Subcutaneous abdominal adipose tissue (tissue), 5 donors: ENCODE measurements at regions not wholly inside any gene's neighbourhood (a gene's known extent, or its start where the extent isn't known, plus 50 kb on each side); places are given as distances from the start of the nearest gene placed in this dataset.
"Not testable (repeated sequence)": the region's sequence is repeated elsewhere in the genome, so short reads cannot be mapped to it uniquely, and the experiment has no call there.

ENCODE experiments used
- H3K27ac ChIP-seq: one replicate; pipeline ENCODE4 v1.7.0; 2013; ENCODE audit warnings: low read depth, mild to moderate bottlenecking, inconsistent platforms, low read length, moderate library complexity
- H3K27me3 ChIP-seq, 5 donors: one replicate each; pipeline ENCODE4 v1.7.0; 2013; ENCODE audit warnings: low read length in 5 of 5, inconsistent platforms in 1 of 5; ENCODE audit not compliant: control insufficient read depth in 5 of 5, insufficient read depth in 4 of 5
- H3K36me3 ChIP-seq, 5 donors: one replicate each; pipeline ENCODE4 v1.7.0; 2013; ENCODE audit warnings: low read length in 5 of 5; ENCODE audit not compliant: control insufficient read depth in 5 of 5, insufficient read depth in 5 of 5
- H3K4me1 ChIP-seq, 5 donors: one replicate each; pipeline ENCODE4 v1.7.0; 2013; ENCODE audit warnings: low read length in 5 of 5, mild to moderate bottlenecking in 3 of 5, moderate library complexity in 1 of 5; ENCODE audit not compliant: control insufficient read depth in 5 of 5, insufficient read depth in 5 of 5
- H3K4me3 ChIP-seq, 5 donors: one replicate each; pipeline ENCODE4 v1.7.0; 2013; ENCODE audit warnings: low read length in 5 of 5, low read depth in 1 of 5
- H3K9ac ChIP-seq, 5 donors: one replicate each; pipeline ENCODE4 v1.7.0; 2013; ENCODE audit warnings: low read length in 5 of 5, mild to moderate bottlenecking in 4 of 5, moderate library complexity in 3 of 5
- H3K9me3 ChIP-seq, 5 donors: one replicate each; pipeline ENCODE4 v1.7.0; 2013; ENCODE audit warnings: low read length in 5 of 5; ENCODE audit not compliant: control insufficient read depth in 5 of 5
- donor health status: healthy.
- donor health status: healthy.
- donor health status: healthy.
- donor health status: healthy.
- donor health status: healthy.

DNA sequence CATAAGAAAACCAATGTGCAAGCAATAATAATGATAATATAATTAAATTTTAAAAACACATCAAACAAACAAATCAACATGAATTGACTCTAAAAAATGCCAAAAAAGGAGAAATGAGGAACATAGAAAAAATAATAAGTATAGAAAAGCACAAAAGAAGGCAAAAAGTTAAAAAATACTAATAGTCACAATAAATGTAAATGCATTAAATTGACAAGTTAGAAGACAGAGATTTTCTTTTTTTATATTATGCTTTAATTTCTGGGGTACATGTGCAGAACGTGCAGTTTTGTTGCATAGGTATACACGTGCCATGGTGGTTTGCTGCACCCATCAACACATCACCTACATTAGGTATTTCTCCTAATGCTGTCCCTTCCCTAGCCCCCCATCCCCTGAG is 767.0 kb downstream of the ADCYAP1 start:
- H3K4me3 ChIP-seq, H3K4me1 ChIP-seq, H3K9ac ChIP-seq, H3K36me3 ChIP-seq, H3K27ac ChIP-seq, H3K27me3 ChIP-seq, H3K9me3 ChIP-seq: not testable (repeated sequence)

GRCh38 chr18:1676387-1676786 is 771.7 kb downstream of the ADCYAP1 start:
- Histone ChIP-seq H3K4me1 (no peaks in the 10 kb centered on the region), H3K4me3 (no peak overlapping the region), H3K27me3 (no peaks in the 10 kb centered on the region), H3K36me3 (no peaks in the 10 kb centered on the region), H3K27ac (no peak overlapping the region), H3K9ac (no peak overlapping the region), H3K9me3 (peaks cover 0 to 5% (median 2%) of the 10 kb centered on the region in 5 donors)

- Histone ChIP-seq H3K9me3 (no peaks in the 10 kb centered on the region), H3K36me3 (no peaks in the 10 kb centered on the region), H3K4me3 (no peak overlapping the region), H3K4me1 (no peaks in the 10 kb centered on the region), H3K27ac (no peak overlapping the region), H3K27me3 (no peaks in the 10 kb centered on the region), H3K9ac (no peak overlapping the region)
Observed at GRCh38 chr18:1680108-1680507, 775.4 kb downstream of the ADCYAP1 start.

DNA sequence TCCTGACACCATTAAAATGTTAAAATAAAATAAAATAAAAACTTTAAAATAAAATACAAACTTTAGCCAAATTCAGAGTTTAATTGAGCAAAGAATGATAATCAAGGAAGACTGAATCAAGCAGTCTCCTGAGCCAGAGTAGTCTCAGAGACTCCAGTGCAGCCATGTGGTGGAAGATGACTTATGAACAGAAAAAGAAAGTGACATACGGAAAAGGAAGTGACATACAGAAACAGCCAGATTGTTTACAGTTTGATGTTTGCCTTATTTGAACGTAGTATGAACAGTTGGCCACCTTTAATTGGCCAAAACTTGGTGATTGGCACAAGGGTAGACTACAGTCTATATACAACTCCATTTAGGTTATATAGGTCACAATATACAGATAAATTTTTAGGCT is 787.2 kb downstream of the ADCYAP1 start:
- Histone ChIP-seq H3K9ac (no peak overlapping the region), H3K9me3 (no peaks in the 10 kb centered on the region), H3K36me3 (no peaks in the 10 kb centered on the region), H3K27me3 (no peaks in the 10 kb centered on the region), H3K4me1 (no peaks in the 10 kb centered on the region), H3K27ac (no peak overlapping the region), H3K4me3 (no peak overlapping the region)

DNA sequence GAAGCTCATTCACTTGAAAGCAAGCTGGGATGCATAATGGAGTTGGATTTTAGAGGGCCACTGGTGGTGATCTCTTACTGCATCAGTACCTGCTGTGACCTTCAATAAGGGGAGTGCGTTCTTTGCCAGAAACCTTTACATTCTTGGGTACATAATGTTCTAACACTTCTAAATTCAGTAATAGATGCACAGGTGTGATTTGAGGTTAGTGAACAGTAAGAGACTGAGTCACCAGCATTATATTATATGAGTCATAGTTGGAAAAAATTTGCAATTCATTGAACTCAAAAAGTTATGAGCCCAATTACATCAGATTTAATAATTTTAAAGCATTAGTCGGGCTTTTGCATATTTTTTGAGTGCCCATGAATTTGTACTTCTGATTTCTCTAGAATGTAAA is 803.3 kb downstream of the ADCYAP1 start:
- H3K4me1 ChIP-seq = no peaks in the 10 kb centered on the region
- no peak overlapping the region for H3K9ac ChIP-seq
- peaks cover 0 to 2% (median 0%) of the 10 kb centered on the region in 5 donors for H3K9me3 ChIP-seq
- no peaks in the 10 kb centered on the region for H3K36me3 ChIP-seq
- H3K27ac ChIP-seq = no peak overlapping the region
- no peak overlapping the region for H3K4me3 ChIP-seq
- no peaks in the 10 kb centered on the region for H3K27me3 ChIP-seq

DNA sequence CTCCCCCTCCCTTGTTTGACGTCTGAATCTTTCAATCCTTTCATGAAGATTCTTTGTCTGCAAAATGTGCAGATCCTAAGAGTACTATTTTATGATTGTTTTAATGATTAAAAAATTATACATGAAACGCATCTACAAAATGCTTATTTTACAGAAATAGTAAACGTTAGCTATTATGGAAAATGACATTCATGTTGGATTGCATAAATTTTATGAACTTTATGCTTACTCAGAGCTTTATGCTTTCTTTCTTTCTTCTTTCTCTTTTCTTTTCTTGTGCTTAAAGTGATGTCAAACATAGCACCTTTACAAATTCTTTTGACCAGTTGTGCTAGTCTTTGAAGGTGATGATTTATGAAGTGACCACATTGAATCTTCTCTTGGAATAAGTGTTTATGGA is 805.4 kb downstream of the ADCYAP1 start:
- Histone ChIP-seq H3K27me3 (no peaks in the 10 kb centered on the region), H3K9ac (no peak overlapping the region), H3K4me3 (no peak overlapping the region), H3K27ac (no peak overlapping the region), H3K36me3 (no peaks in the 10 kb centered on the region), H3K9me3 (no peaks in the 10 kb centered on the region), H3K4me1 (no peaks in the 10 kb centered on the region)

DNA sequence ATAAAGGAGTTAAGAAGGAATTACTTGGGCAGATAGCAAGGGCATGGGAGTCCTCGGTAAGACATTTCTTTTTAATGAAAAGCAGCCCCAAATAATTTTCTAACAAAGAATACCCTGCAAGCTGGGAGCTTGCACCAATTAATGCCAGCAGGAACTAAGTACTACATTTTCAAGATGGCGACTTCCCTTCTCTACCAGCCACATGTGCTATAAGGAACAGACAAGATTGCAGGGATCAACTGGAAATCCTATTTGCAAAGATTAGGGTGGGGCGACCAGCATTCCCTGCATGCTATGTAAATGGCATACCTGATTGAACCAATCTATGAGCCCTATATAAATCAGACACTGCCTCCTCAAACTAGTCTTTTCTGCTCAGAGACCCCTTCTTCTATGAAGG is 827.5 kb downstream of the ADCYAP1 start:
- H3K9me3 ChIP-seq = no peaks in the 10 kb centered on the region
- no peak overlapping the region for H3K4me3 ChIP-seq
- no peak overlapping the region for H3K27ac ChIP-seq
- H3K36me3 ChIP-seq = no peaks in the 10 kb centered on the region
- no peaks in the 10 kb centered on the region for H3K27me3 ChIP-seq
- H3K9ac ChIP-seq = no peak overlapping the region
- H3K4me1 ChIP-seq = no peaks in the 10 kb centered on the region

DNA sequence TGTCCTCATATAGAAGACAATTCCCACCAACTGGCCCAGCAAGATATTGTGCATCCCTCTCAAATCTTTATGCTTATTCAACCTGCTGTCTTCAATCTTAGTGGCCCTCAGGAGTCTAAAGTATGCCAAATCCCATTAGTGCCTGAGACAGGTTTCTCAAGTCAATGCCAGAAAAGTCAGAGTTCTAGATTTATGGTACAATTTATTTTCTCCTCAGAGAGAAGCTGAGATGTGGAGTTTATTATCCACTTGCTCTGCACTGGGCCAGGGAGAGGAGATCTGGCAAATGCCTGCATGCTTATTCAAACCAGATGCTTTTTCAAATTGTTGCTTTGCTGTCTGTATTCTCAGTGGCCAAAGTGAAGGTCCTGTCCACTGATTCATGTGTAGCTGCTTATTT is 825.2 kb downstream of the METTL4 start:
- Histone ChIP-seq H3K36me3 (no peaks in the 10 kb centered on the region), H3K27ac (no peak overlapping the region), H3K4me3 (no peak overlapping the region), H3K27me3 (no peaks in the 10 kb centered on the region), H3K9me3 (no peaks in the 10 kb centered on the region), H3K9ac (no peak overlapping the region), H3K4me1 (no peaks in the 10 kb centered on the region)

GRCh38 chr18:1751249-1751648 is 820.1 kb downstream of the METTL4 start:
- no peak overlapping the region for H3K4me3 ChIP-seq
- no peaks in the 10 kb centered on the region for H3K27me3 ChIP-seq
- H3K36me3 ChIP-seq = no peaks in the 10 kb centered on the region
- H3K4me1 ChIP-seq = no peaks in the 10 kb centered on the region
- no peak overlapping the region for H3K9ac ChIP-seq
- no peaks in the 10 kb centered on the region for H3K9me3 ChIP-seq
- H3K27ac ChIP-seq = no peak overlapping the region

DNA sequence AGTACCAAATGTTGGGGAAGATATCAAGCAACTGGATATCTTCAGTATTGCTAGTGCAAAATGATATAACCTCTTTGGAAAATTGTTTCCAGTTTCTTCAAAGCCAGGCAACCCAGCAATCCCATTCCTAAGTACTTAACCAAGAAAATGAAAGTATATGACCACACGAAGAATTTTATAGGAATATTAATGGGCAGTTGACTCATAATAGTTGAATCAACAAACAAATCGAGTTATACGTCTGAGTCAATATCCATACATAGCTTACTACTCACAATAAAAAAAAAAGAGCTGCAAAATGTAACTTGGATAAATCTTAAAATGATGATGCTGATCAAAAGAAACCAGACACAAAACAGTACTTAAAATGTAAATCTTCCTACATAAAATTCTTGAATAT is 810.4 kb downstream of the METTL4 start:
- Histone ChIP-seq H3K9me3 (no peaks in the 10 kb centered on the region), H3K36me3 (no peaks in the 10 kb centered on the region), H3K9ac (no peak overlapping the region), H3K27me3 (no peaks in the 10 kb centered on the region), H3K27ac (no peak overlapping the region), H3K4me1 (no peaks in the 10 kb centered on the region), H3K4me3 (no peak overlapping the region)

DNA sequence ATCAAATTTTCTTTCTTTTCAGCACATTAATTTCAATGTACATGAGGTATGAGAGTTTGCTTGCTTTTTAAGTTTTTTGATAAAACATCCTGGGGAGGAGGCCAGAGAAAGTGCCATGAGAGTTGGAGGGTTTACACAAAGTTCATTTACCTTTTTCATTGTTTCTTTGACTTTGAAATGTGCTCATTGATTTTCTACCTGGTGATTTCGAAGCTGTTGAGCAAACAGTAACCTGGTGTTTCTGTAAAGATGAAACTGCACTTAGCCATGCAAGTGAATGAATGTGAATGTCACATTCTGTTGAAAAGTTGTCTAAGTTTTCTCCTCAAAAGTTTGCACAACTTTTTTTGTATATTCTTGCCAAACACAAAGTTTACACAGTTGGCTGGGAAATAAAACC is 797.0 kb downstream of the METTL4 start:
- Histone ChIP-seq H3K4me1 (peaks cover 0 to 21% (median 8%) of the 10 kb centered on the region in 5 donors), H3K4me3 (no peak overlapping the region), H3K27me3 (no peaks in the 10 kb centered on the region), H3K9me3 (no peaks in the 10 kb centered on the region), H3K36me3 (no peaks in the 10 kb centered on the region), H3K27ac (no peak overlapping the region), H3K9ac (no peak overlapping the region)
